Nephron progenitor cell (in vitro differentiated cells): ENCODE measurements at regions not wholly inside any gene's neighbourhood (a gene's known extent, or its start where the extent isn't known, plus 50 kb on each side); places are given as distances from the start of the nearest gene placed in this dataset.
"Not testable (repeated sequence)": the region's sequence is repeated elsewhere in the genome, so short reads cannot be mapped to it uniquely, and the experiment has no call there.

ENCODE experiments used
- DNase-seq: peaks from one replicate; pipeline ENCODE4 v3.0.0; 2021
- H3K27ac Mint-ChIP-seq: 2 replicates; pipeline ENCODE4 v1.8.0; 2021; ENCODE audit warnings: mild to moderate bottlenecking, moderate library complexity, mixed read lengths
- H3K27me3 Mint-ChIP-seq: 2 replicates; pipeline ENCODE4 v1.8.0; 2021; ENCODE audit warnings: mild to moderate bottlenecking, low read depth, mixed read lengths; ENCODE audit not compliant: poor library complexity
- H3K36me3 Mint-ChIP-seq: 2 replicates; pipeline ENCODE4 v1.8.0; 2021; ENCODE audit warnings: low read depth, mixed read lengths
- H3K4me1 Mint-ChIP-seq: 2 replicates; pipeline ENCODE4 v1.8.0; 2021; ENCODE audit warnings: mixed read lengths
- H3K4me3 Mint-ChIP-seq: 2 replicates; pipeline ENCODE4 v1.8.0; 2021; ENCODE audit warnings: mild to moderate bottlenecking, moderate library complexity, mixed read lengths
- H3K9me3 Mint-ChIP-seq: 2 replicates; pipeline ENCODE4 v1.8.0; 2021; ENCODE audit warnings: mild to moderate bottlenecking, moderate library complexity, mixed read lengths
- TF ChIP-seq, protein P1 (sequence below): fragments of 200-600 bp; sonication (generic); IDR thresholded peaks from 2 replicates; pipeline ENCODE4 v1.5.0; 2021; ENCODE audit warnings: antibody characterized with exemption

DNA sequence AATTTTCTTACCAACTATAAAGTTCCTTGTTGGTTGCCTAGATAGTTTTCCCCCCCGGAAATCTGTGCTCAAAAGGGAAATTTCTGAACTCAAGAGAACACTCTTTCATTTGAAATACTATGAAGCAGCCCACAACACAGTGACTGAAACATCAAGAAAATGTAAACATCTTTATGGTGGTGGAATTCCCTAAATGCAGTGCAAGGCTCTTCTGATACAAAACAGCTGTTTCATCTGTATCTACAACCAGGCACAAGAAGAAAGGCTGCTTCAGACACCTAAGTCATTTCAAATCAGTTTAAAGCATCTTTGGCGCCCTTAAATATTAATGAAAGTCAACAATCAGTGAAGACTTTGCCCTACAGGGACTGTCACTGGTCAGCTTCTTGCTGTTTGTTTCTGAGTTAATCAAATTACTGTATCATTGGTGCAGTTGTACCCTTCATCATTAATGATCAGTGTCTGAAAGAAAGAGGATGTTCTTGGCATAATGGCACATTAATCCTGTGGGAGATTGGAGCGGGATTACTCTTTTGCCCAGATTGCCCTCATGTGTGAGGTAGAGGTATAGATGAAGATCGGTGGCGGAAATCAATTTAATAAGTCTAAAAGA lies 947.0 kb downstream of the NR2F1-AS1 start:
- Mint-ChIP-seq H3K9me3 (peaks cover 12% of the 10 kb centered on the region), H3K4me1 (peaks cover 70% of the 10 kb centered on the region), H3K36me3 (peaks cover 7% of the 10 kb centered on the region), H3K4me3 (no peak overlapping the region), H3K27me3 (no peaks in the 10 kb centered on the region), H3K27ac (peak overlapping the region; percentile 0)
- DNase-seq = no peak
- TF ChIP-seq, protein P1, sequence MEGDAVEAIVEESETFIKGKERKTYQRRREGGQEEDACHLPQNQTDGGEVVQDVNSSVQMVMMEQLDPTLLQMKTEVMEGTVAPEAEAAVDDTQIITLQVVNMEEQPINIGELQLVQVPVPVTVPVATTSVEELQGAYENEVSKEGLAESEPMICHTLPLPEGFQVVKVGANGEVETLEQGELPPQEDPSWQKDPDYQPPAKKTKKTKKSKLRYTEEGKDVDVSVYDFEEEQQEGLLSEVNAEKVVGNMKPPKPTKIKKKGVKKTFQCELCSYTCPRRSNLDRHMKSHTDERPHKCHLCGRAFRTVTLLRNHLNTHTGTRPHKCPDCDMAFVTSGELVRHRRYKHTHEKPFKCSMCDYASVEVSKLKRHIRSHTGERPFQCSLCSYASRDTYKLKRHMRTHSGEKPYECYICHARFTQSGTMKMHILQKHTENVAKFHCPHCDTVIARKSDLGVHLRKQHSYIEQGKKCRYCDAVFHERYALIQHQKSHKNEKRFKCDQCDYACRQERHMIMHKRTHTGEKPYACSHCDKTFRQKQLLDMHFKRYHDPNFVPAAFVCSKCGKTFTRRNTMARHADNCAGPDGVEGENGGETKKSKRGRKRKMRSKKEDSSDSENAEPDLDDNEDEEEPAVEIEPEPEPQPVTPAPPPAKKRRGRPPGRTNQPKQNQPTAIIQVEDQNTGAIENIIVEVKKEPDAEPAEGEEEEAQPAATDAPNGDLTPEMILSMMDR = no peak

DNA sequence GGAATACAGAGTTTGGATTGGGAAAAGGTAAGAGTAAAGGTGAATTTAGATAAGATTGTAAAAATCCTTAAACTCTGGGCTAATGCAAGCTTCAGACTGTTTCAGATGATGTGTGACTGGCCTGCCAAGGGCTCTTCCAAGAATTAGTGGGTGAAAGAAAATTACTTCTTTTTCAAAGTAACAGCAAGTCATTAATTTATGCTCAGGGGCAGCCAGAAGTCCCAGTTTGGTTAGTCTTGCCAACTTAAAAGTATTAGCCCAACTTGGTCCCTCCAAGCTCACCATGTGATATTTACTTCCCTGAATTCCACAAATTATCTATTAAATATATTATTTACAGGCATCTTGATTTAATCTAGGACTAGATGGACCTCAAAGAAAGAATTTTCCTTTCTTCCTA lies 947.8 kb downstream of the NR2F1-AS1 start:
- Mint-ChIP-seq H3K9me3 (peaks cover 17% of the 10 kb centered on the region), H3K4me3 (no peak overlapping the region), H3K27ac (no peak overlapping the region), H3K27me3 (no peaks in the 10 kb centered on the region), H3K36me3 (peaks cover 7% of the 10 kb centered on the region), H3K4me1 (peaks cover 69% of the 10 kb centered on the region)
- DNase-seq = no peak
- TF ChIP-seq, protein P1 = no peak

DNA sequence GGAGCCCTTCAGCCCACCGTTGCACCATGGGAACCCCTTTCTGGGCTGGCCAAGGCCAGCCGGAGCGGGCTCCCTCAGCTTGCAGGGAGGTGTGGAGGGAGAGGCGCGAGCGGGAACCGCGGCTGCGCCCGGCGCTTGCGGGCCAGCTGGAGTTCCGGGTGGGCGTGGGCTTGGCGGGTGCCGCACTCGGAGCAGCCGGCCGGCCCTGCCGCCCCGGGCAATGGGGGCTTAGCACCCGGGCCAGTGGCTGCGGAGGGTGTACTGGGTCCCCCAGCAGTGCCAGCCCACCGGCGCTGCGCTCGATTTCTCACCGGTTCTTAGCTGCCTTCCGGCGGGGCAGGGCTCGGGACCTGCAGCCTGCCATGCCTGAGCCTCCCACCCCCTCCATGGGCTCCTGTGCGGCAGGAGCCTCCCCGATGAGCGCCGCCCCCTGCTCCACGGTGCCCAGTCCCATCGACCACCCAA lies 949.8 kb downstream of the NR2F1-AS1 start:
- not testable (repeated sequence) for DNase-seq, H3K36me3 Mint-ChIP-seq, H3K27ac Mint-ChIP-seq, H3K27me3 Mint-ChIP-seq, H3K4me3 Mint-ChIP-seq
- peaks cover 52% of the 10 kb centered on the region for H3K4me1 Mint-ChIP-seq
- H3K9me3 Mint-ChIP-seq = peaks cover 17% of the 10 kb centered on the region

DNA sequence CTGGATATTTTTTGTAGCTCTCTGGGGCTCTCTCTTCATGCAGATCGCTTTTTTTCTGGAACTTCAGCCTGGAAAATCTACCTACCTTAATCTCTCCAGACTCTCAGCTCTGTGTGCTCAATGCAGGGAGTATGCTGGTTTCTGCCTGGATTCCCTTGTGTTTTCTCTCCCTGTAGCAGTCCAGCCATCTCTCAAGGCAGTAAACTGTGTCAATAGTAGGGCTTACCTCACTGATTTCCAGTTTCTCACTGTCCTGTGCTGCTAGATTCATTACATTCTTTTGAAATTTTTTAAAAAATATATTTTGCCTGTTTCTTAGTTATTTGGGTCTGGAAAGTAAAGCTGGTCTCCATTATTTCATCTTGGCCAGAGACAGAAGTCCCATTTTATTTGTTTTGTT lies 951.4 kb downstream of the NR2F1-AS1 start:
- H3K9me3 Mint-ChIP-seq = peaks cover 17% of the 10 kb centered on the region
- H3K27me3 Mint-ChIP-seq = no peaks in the 10 kb centered on the region
- TF ChIP-seq, protein P1 = no peak
- no peak for DNase-seq
- H3K36me3 Mint-ChIP-seq = peaks cover 7% of the 10 kb centered on the region
- H3K4me3 Mint-ChIP-seq = no peak overlapping the region
- peak overlapping the region; percentile 84 for H3K27ac Mint-ChIP-seq
- peaks cover 36% of the 10 kb centered on the region for H3K4me1 Mint-ChIP-seq

DNA sequence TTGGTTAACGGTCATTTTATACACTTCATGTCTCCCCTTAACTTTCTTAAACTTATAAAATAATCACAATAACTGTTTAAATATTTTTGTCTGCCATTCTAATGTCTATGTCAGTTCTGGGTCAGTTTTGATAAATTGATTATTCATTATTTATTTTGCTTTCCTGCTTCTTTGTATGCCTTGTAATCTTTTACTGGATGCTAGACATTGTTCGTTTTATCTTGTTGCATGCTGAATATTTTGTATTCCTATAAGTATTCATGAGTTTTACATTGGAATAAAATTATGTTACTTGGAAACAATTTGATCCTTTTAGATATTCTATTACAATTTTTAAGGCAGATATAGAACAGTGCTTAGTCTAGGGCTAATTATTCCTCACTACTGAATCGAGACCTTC lies 952.0 kb downstream of the NR2F1-AS1 start:
- peaks cover 31% of the 10 kb centered on the region for H3K4me1 Mint-ChIP-seq
- peaks cover 17% of the 10 kb centered on the region for H3K9me3 Mint-ChIP-seq
- no peaks in the 10 kb centered on the region for H3K27me3 Mint-ChIP-seq
- H3K27ac Mint-ChIP-seq = peak overlapping the region; percentile 84
- TF ChIP-seq, protein P1 = no peak
- DNase-seq = no peak
- H3K4me3 Mint-ChIP-seq = no peak overlapping the region
- H3K36me3 Mint-ChIP-seq = peaks cover 7% of the 10 kb centered on the region

DNA sequence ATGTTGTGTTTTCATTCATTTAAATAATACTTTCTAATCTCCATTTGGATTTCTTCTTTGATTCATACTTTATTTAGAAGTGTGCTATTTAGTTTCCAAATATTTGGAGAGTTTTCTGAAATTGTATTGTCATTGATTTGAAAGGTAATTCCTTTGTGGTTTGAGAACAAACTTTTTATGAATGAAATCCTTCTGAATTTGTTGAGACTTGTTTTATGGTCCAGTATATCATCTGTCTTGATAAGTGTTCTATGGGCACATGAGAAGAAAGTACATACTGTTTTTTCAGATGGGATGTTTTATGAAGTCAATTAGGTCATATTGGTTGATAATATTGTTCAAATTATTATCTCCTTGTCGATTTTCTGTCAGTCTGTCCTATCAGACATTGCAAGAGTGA lies 953.8 kb downstream of the NR2F1-AS1 start:
- Mint-ChIP-seq H3K4me3 (no peak overlapping the region), H3K9me3 (peaks cover 11% of the 10 kb centered on the region), H3K27me3 (no peaks in the 10 kb centered on the region), H3K4me1 (peaks cover 19% of the 10 kb centered on the region), H3K36me3 (peaks cover 1% of the 10 kb centered on the region), H3K27ac (no peak overlapping the region)
- no peak for DNase-seq
- TF ChIP-seq, protein P1 = no peak
